K562 (cell line): ENCODE measurements at regions not wholly inside any gene's neighbourhood (a gene's known extent, or its start where the extent isn't known, plus 50 kb on each side); places are given as distances from the start of the nearest gene placed in this dataset.
A peak's percentile ranks its signal among the peaks of the same experiment; 100 is the strongest.

Source experiments
- ATF1 ChIP-seq, 2 experiments: fragments of 450-650 bp in 1 of 2; IDR thresholded peaks; 2 replicates each; pipeline ENCODE4 v1.6.1; 2016; ENCODE audit warnings: missing compliant biosample characterization in 1 of 2, missing genetic modification characterization in 1 of 2
- BACH1 ChIP-seq: fragments of 200-800 bp; sonication (Bioruptor generic); IDR thresholded peaks from 2 replicates; pipeline ENCODE4 v1.6.1; 2016; ENCODE audit warnings: missing genetic modification characterization, missing compliant biosample characterization
- CSDE1 ChIP-seq, 2 experiments: fragments of 450-650 bp; IDR thresholded peaks; 2 replicates each; pipeline ENCODE4 v1.6.1; 2016; ENCODE audit warnings: mild to moderate bottlenecking in 1 of 2
- DPF2 ChIP-seq: fragments of 450-650 bp; IDR thresholded peaks from 2 replicates; pipeline ENCODE4 v1.6.1; 2016
- ELF4 ChIP-seq: fragments of 450-650 bp; formaldehyde crosslinking; IDR thresholded peaks from 2 replicates; pipeline ENCODE4 v1.4.0; 2022; ENCODE audit warnings: missing genetic modification characterization
- MCM3 ChIP-seq: fragments of 450-650 bp; IDR thresholded peaks from 2 replicates; pipeline ENCODE4 v1.6.1; 2016
- PHF20 ChIP-seq: fragments of 450-650 bp; IDR thresholded peaks from 2 replicates; pipeline ENCODE4 v1.6.1; 2018; ENCODE audit not compliant: partially characterized antibody
- POLR2A ChIP-seq: fragments of 450-650 bp; conservative IDR thresholded peaks from 2 replicates; pipeline ENCODE4 v1.6.1; 2016
- ZNF121 ChIP-seq: sonication (generic); formaldehyde crosslinking; conservative IDR thresholded peaks from 2 replicates; pipeline ENCODE4 v1.8.0; 2022; ENCODE audit warnings: missing genetic modification reagents
- ZNF584 ChIP-seq: fragments of 200-800 bp; sonication (Bioruptor generic); IDR thresholded peaks from 2 replicates; pipeline ENCODE4 v1.6.1; 2016; ENCODE audit warnings: low read depth, mild to moderate bottlenecking, missing genetic modification characterization, missing compliant biosample characterization
- TF ChIP-seq, protein P1 (sequence below), 2 experiments: fragments of 450-650 bp in 1 of 2; sonication (generic) in 1 of 2; formaldehyde crosslinking in 1 of 2; IDR thresholded peaks in 1 of 2; conservative IDR thresholded peaks in 1 of 2; 2 replicates each; pipeline versions ENCODE4 v1.6.1 to v1.8.1; 2016 to 2023; ENCODE audit warnings: mild to moderate bottlenecking in 2 of 2, moderate library complexity in 2 of 2, inconsistent platforms in 1 of 2, missing genetic modification reagents in 1 of 2
- TF ChIP-seq, protein P2 (sequence below), 2 experiments: IDR thresholded peaks; 2 replicates each; pipeline ENCODE4 v1.6.1; 2012; ENCODE audit warnings: improper control_type of control experiment in 2 of 2, low read depth in 2 of 2, low read length in 2 of 2, borderline replicate concordance in 1 of 2
- TF ChIP-seq, protein P3 (sequence below): fragments of 450-650 bp; IDR thresholded peaks from 2 replicates; pipeline ENCODE4 v1.6.1; 2014; ENCODE audit warnings: low read depth, mild to moderate bottlenecking, moderate library complexity, borderline replicate concordance
- TF ChIP-seq, protein P4 (sequence below): fragments of 450-650 bp; IDR thresholded peaks from 2 replicates; pipeline ENCODE4 v1.6.1; 2017; ENCODE audit warnings: antibody characterized with exemption

DNA sequence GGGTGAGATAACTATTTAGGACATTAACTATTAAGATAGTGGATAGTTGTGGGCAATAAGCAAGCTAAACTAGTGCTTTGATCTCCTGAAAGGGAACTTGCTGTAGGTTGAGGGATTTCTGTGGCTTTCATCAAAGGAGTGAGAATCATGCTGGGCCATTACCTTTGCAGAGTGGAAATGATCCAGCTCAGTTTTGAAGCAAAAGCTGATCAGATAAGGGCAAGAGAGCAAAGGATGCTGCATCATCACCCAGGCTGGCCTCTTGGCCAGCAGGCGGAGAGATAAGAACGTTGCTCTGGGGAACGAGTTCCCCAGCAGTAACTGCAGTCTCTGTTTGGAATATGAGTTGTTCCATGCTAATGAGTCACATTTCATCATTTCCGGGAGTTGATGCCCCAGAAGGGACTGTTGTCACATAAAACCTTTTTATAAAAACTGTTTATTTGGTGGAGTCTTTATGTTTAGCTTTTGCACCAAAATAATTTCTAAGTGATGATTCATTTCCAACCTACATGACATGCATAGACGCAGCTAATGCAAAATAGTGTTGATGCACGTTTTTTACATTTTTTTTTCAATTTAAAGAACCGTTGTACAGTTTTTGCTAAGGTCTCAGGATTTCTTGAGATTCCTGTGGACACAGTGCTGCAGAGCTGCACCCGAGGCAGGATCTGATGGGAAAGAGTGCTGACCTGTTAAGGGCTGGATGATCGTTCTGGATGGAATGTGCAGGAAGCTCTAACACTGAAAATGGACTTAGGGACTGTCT, 99.3 kb downstream of the ACTBL2 start (continued):
- TF ChIP-seq ZNF121 (CRISPR knock-in tag), result no peak
- TF ChIP-seq, protein P1, sequence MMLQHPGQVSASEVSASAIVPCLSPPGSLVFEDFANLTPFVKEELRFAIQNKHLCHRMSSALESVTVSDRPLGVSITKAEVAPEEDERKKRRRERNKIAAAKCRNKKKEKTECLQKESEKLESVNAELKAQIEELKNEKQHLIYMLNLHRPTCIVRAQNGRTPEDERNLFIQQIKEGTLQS (IDR thresholded peaks at IDR 0.05), result peak; percentile 95
- TF ChIP-seq, protein P1 (CRISPR knock-in tag; conservative IDR thresholded peaks at IDR 0.05), result no peak
- TF ChIP-seq, protein P2, sequence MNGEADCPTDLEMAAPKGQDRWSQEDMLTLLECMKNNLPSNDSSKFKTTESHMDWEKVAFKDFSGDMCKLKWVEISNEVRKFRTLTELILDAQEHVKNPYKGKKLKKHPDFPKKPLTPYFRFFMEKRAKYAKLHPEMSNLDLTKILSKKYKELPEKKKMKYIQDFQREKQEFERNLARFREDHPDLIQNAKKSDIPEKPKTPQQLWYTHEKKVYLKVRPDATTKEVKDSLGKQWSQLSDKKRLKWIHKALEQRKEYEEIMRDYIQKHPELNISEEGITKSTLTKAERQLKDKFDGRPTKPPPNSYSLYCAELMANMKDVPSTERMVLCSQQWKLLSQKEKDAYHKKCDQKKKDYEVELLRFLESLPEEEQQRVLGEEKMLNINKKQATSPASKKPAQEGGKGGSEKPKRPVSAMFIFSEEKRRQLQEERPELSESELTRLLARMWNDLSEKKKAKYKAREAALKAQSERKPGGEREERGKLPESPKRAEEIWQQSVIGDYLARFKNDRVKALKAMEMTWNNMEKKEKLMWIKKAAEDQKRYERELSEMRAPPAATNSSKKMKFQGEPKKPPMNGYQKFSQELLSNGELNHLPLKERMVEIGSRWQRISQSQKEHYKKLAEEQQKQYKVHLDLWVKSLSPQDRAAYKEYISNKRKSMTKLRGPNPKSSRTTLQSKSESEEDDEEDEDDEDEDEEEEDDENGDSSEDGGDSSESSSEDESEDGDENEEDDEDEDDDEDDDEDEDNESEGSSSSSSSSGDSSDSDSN (IDR thresholded peaks at IDR 0.05; ENCODE audit: borderline replicate concordance in 1 of 2, low read depth in 2 of 2, low read length in 2 of 2), result 0 out of 4 replicates have a peak, but pooled peaks of 1 of the 2 experiments have one; percentile 30
- TF ChIP-seq, protein P3, sequence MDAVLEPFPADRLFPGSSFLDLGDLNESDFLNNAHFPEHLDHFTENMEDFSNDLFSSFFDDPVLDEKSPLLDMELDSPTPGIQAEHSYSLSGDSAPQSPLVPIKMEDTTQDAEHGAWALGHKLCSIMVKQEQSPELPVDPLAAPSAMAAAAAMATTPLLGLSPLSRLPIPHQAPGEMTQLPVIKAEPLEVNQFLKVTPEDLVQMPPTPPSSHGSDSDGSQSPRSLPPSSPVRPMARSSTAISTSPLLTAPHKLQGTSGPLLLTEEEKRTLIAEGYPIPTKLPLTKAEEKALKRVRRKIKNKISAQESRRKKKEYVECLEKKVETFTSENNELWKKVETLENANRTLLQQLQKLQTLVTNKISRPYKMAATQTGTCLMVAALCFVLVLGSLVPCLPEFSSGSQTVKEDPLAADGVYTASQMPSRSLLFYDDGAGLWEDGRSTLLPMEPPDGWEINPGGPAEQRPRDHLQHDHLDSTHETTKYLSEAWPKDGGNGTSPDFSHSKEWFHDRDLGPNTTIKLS, result peak; percentile 47; the same call in 1 of the 2 replicates
- peak; percentile 92; the same call in 1 of the 2 replicates for TF ChIP-seq ZNF584
- TF ChIP-seq CSDE1 (IDR thresholded peaks at IDR 0.05), result no peak
- TF ChIP-seq BACH1, result peak; percentile 69
- peak; percentile 95 for TF ChIP-seq DPF2
- TF ChIP-seq PHF20, result no peak
- TF ChIP-seq POLR2A, result no peak
- TF ChIP-seq, protein P4, sequence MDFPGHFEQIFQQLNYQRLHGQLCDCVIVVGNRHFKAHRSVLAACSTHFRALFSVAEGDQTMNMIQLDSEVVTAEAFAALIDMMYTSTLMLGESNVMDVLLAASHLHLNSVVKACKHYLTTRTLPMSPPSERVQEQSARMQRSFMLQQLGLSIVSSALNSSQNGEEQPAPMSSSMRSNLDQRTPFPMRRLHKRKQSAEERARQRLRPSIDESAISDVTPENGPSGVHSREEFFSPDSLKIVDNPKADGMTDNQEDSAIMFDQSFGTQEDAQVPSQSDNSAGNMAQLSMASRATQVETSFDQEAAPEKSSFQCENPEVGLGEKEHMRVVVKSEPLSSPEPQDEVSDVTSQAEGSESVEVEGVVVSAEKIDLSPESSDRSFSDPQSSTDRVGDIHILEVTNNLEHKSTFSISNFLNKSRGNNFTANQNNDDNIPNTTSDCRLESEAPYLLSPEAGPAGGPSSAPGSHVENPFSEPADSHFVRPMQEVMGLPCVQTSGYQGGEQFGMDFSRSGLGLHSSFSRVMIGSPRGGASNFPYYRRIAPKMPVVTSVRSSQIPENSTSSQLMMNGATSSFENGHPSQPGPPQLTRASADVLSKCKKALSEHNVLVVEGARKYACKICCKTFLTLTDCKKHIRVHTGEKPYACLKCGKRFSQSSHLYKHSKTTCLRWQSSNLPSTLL, result no peak
- TF ChIP-seq ATF1 (CRISPR knock-in tag; IDR thresholded peaks at IDR 0.05), result no peak
- TF ChIP-seq ATF1 (tag; IDR thresholded peaks at IDR 0.05), result peak; percentile 87
- TF ChIP-seq MCM3, result no peak
- TF ChIP-seq ELF4 (CRISPR knock-in tag), result no peak
